ENCODE measurements at regions not wholly inside any gene's neighbourhood (a gene's known extent, or its start where the extent isn't known, plus 50 kb on each side); places are given as distances from the start of the nearest gene placed in this dataset.
"Not testable (repeated sequence)": the region's sequence is repeated elsewhere in the genome, so short reads cannot be mapped to it uniquely, and the experiment has no call there.

DNA sequence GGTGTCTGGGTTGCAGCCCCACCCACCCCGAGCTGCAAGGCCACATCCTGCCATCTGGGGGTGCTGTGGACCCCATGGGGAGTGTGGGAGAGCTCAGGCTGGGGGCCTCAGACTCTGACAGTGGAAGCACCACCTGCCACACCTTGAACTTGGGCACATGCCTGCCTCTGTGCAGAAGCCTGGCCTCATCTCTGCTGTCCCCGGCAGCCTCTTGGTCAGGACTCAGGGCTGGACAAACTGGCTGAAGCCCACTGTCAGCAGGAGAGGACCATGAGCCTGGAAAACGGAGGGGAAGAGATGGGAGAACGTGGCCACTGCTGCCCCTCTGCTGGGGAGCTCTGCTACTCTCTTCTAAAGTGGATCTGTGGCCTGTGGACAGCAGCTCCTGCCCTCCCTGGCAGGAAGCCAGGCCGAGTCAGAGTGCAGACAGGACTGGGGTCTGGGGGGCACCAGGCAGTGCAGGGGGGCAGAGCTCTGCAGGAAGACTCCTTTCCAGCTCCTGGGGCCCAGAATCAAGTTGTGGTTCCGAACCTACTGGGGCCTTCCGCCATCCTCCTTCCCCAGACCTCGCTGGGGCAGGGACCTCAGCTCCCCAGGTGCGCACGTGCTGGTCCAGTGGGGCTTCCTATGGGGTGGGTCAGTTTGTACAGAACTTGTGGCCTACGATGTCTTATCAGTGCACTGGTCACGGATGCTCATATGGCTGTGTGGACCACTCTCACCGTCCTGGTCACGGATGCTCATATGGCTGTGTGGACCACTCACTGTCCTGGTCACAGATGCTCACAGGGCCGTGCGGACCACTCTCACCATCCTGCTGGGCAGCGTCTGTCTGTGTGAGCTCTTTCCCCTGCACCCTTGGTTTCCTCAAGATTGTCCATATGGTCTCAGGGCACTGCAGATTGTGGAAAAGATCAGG is 207.7 kb downstream of the LAT start:
- in situ Hi-C loops (cut with HindIII; ENCODE audit: low sequenced_read_pairs): no loop called here
- DNase-seq (ENCODE audit: low read depth, low spot score): no peak
- TF ChIP-seq, protein P1, sequence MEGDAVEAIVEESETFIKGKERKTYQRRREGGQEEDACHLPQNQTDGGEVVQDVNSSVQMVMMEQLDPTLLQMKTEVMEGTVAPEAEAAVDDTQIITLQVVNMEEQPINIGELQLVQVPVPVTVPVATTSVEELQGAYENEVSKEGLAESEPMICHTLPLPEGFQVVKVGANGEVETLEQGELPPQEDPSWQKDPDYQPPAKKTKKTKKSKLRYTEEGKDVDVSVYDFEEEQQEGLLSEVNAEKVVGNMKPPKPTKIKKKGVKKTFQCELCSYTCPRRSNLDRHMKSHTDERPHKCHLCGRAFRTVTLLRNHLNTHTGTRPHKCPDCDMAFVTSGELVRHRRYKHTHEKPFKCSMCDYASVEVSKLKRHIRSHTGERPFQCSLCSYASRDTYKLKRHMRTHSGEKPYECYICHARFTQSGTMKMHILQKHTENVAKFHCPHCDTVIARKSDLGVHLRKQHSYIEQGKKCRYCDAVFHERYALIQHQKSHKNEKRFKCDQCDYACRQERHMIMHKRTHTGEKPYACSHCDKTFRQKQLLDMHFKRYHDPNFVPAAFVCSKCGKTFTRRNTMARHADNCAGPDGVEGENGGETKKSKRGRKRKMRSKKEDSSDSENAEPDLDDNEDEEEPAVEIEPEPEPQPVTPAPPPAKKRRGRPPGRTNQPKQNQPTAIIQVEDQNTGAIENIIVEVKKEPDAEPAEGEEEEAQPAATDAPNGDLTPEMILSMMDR (IDR thresholded peaks at IDR 0.05; ENCODE audit: low read depth, low read length): peak; percentile 10
- no peak overlapping the region for H3K4me3 ChIP-seq (ENCODE audit: low read depth, low read length)

DNA sequence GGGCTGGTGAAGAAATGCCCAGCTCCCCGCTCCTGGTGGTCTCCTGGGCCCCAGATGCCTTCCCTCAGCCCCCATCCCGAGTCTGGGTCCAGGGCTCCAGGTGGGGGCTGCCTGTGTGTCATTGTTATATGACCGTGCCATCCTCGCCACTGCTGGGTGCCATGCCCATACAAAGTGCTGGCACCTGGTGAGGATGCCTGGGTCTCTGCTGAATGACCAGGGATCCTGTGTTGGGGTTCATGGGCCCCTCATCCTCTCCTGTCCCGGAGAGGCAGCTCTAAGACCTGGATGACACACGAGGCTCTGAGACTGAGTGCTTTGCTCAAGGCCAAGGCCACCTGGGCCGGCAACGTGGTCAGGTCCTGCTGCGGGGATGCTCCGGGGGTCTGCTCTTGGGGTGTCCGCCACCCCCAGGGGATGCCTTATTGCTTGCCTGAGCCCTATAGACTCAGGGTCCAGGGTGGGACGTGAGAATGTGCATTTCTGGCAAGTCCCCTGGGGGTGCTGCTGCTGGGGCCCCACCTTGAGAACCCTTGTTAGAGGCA is 206.9 kb downstream of the LAT start:
- in situ Hi-C loops (cut with HindIII; ENCODE audit: low sequenced_read_pairs); H3K4me3 ChIP-seq (ENCODE audit: low read depth, low read length); DNase-seq (ENCODE audit: low read depth, low spot score): not testable (repeated sequence)

DNA sequence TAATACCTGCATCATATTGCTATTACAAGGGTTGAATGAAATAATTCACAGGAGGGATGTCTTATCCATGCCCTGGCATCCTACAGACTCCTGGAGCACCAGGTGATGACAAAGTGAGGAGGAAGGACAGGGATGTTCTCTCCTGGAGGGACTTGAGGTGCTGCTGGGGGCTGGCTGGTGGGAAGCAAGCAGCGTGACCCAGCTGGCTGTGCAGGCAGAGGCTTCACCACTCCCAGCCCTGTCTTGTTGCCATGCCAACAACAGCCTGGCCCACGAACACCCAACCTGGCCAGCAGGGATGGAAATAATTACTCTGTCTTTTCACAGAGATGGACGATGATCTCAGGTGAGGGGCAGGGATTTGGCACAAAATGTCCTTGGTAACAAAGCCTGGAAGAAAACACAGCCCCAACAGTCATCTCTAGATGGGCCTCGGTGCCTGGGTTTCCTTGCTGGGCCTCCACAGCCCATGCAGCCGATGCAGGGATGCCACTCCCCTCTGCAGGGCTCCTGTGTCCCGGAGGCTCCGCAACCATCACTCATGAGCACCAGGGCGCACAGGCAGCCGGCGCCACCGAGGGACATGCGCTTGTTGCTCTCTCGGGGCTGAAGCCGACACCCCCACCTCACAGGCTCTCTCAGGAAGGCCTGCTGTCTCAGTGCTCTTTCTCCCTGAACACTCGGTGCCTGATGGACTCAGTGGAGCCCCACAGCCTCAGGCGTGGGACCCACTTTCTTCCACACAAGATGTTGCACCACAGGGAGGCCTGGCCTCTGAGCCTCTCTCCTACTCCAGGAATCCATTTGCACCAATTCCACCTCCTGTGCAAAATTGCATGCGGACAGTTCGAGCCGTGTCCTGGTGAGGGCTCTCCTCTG is 205.9 kb downstream of the LAT start:
- H3K4me3 ChIP-seq (ENCODE audit: low read depth, low read length); in situ Hi-C loops (cut with HindIII; ENCODE audit: low sequenced_read_pairs): not testable (repeated sequence)

DNA sequence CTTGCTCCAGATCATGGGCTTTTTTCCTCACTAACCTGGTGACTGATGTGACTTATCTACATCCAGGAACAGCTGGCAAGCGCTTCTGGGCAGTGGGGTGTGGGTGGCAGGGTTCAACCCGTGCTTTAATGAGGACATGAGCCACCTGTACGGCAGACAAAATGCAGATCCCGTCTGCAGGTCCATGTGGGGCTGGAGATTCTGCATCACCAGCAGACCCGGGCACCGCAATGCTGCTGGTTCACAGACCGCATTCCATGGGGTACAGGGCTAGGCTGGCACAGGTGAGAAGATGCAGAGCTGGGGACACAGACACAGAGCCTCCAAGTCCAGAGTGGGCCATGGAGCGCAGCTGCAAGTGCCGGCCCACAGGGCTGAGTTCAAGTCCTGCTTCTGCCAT is 204.0 kb downstream of the LAT start:
- H3K4me3 ChIP-seq (ENCODE audit: low read depth, low read length); in situ Hi-C loops (cut with HindIII; ENCODE audit: low sequenced_read_pairs); DNase-seq (ENCODE audit: low read depth, low spot score): not testable (repeated sequence)

More for the DNA sequence above, 205.9 kb downstream of the LAT start:
- DNase-seq (ENCODE audit: low read depth, low spot score): not testable (repeated sequence)

DNA sequence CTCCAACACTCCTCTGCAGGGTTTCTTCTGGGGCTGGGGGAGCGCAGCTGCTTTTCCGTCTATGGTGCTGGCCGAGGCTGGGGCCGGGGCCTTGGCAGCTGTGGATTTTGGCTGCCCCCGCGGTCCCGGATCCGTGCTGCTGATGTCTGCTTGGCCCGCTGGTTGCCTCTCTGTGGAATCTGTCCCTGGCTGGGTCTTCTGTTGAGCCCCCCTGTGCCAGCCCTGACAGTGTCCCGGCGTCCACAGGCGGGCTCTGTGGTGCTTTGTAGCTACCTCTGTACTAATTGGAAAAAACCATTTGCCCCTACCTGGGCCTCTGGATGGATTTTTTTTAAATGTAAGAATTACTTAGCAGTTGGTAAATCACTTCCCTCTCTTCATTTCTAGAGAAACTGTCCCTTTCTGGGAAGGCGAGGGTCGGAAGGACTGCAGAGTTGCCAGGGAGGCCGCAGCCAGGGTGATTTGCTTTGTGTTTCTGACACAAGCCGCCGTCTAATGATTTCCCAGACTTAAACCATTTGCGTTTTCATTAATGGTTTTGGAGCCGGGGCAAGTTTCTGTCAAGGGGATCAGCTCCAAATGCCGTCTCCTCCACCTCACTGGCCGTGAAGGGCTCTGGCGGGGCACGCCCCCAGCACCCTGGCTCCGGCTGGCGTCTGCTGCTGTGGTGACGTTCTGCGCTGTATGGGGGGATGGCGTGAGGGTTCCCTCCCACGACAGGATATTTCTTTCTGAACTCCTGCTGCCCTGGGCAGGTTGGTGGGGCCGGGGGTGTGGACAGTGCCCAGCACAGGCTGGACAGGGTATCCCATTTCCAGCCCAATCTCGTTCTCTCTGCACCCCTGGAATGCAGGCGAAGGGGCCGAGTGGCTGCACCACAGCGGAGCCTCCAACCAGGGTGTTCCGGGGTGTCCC is 201.7 kb downstream of the LAT start:
- in situ Hi-C loops (cut with HindIII; ENCODE audit: low sequenced_read_pairs); H3K4me3 ChIP-seq (ENCODE audit: low read depth, low read length); DNase-seq (ENCODE audit: low read depth, low spot score): not testable (repeated sequence)

DNA sequence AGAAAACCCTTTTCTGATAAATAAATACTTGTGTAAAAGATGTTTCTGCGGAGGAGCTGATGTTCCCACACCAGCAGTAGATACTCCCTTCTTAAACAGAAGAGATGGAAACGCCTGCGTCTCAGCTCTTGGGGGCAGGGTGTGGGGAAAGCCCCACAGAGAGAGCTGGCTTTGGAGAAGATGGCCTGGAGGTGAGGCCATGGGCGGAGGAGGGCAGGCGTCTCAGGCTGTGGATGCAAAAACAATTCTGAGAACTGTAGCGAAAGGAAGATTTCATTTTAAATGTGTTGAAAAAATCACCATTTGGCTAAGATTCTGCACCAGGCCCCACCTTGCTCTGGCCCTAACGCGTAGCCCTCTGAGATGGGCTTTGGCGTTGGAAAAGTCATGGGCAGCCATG is 201.0 kb downstream of the LAT start:
- in situ Hi-C loops (cut with HindIII; ENCODE audit: low sequenced_read_pairs); H3K4me3 ChIP-seq (ENCODE audit: low read depth, low read length): not testable (repeated sequence)

DNA sequence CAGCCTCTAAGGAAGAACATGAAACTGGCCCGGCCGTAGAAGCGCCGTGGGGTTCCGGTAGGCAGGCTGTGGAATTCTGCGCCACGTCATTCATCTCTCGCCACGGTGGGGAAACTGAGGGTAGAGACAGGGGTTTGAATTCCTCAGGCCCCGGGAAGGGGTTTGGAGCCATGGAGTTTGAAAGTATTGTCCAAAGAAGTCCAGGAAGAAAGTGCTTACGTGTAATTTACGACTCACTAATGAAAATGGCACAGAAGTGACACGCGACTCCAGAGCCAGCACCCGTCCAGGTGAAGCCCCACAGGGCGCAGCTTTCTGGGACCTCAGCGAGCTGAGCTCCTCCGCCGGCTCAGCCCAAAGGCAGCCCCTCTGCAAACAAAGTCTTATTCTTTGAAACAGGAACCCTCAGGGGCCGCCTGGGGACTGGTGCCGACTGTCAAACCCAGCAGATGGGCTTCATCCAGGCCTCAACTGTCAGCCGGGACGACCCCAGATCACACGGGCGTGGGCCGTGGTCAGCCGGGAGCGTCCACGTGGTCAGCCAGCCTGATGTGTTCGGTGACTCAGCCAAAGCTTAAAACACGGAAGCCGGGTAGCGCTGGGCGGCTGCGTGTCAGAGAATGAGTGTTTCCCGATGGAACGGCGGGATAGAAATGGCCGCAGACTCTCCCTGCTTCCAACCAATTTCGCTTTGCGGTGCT is 200.0 kb downstream of the LAT start:
- H3K4me3 ChIP-seq (ENCODE audit: low read depth, low read length); in situ Hi-C loops (cut with HindIII; ENCODE audit: low sequenced_read_pairs); DNase-seq (ENCODE audit: low read depth, low spot score): not testable (repeated sequence)

More for the DNA sequence above, 201.0 kb downstream of the LAT start:
- not testable (repeated sequence) for DNase-seq (ENCODE audit: low read depth, low spot score)

DNA sequence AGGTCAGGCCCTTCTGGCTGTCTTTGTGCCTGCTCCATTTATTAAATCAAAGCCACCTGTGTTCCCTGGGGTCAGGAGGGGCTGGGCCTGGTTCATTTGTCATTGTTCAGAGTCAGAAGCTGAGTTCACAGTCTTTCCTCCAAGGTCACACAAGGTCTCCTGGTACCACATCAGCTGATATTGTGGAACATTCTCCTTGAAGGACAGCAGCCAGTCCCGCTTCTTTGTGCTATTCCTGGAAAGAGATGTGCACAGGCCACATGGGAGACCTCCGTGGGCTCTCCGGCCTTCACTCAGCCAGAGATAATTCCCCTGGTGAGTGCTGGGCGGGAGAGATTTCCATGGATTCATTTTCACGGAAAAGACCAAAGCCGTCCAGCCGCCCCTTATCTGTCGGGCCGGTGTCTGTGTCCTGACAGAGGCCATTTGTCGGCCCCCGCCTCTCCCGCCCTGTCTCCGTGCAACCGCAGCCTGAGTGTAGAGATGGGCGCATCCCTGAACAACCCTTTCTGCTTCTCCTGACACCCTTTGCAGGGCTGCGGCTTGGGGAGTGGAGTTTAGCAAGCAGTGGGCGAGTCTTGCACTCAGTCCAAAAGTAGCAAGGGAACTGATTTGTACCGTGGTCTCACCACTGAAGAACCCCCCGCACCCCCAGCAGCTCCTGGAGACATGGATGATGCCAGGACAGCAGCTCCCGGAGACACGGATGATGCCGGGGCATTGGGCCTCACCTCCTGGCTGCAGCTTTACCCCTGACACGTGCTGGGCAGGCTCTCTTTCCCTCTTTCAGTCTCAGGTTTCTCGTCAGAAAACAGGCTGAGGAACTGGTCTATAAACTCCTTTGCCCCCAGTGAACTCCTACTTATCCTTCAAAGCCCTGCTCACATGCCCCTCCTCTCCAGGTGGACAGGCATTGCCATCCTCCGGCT is 198.4 kb downstream of the LAT start:
- in situ Hi-C loops (cut with HindIII; ENCODE audit: low sequenced_read_pairs); DNase-seq (ENCODE audit: low read depth, low spot score): not testable (repeated sequence)

DNA sequence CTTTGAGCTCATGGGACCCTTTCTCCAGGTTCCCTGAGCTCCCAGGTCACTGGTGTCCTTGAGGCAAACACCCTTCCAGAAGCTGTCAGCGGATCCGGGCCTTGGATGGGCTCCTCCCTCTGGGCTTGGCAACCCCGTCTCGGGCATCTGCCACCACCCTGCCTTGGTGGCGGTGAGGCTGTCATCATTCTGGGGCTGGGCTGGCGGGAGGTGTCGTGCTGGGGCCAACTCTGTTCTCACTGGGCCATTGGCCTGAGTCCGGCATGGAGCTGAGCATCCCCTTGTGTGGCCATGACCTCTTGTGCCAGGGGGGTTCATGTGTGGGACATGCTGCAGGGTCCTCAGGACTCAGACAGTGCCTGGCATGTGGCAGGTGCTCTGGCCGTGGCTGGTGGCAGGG is 197.6 kb downstream of the LAT start:
- DNase-seq (ENCODE audit: low read depth, low spot score): no peak
- TF ChIP-seq, protein P1 (IDR thresholded peaks at IDR 0.05; ENCODE audit: low read depth, low read length): no peak
- in situ Hi-C loops (cut with HindIII; ENCODE audit: low sequenced_read_pairs): no loop called here

More for the DNA sequence above, 198.4 kb downstream of the LAT start:
- not testable (repeated sequence) for H3K4me3 ChIP-seq (ENCODE audit: low read depth, low read length)

More for the DNA sequence above, 197.6 kb downstream of the LAT start:
- H3K4me3 ChIP-seq (ENCODE audit: low read depth, low read length): no peak overlapping the region
